Sigmoid colon (tissue), 4 donors: ENCODE measurements at regions not wholly inside any gene's neighbourhood (a gene's known extent, or its start where the extent isn't known, plus 50 kb on each side); places are given as distances from the start of the nearest gene placed in this dataset.

Experiments
- EP300 ChIP-seq, 4 donors: sonication (generic); formaldehyde crosslinking; IDR thresholded peaks; one replicate each; pipeline ENCODE4 v1.6.1; 2017; ENCODE audit warnings: antibody characterized with exemption in 4 of 4
- POLR2A ChIP-seq, 2 donors: fragments of 450-650 bp; IDR thresholded peaks; one replicate each; pipeline ENCODE4 v1.6.1; 2016; ENCODE audit warnings: antibody characterized with exemption in 2 of 2, mild to moderate bottlenecking in 2 of 2, moderate library complexity in 2 of 2
- TF ChIP-seq, protein P1 (sequence below), 4 experiments: fragments of 450-650 bp in 3 of 4; fragments of 200-600 bp in 1 of 4; IDR thresholded peaks; one replicate each; pipeline ENCODE4 v1.5.1; 2016 to 2019; ENCODE audit warnings: antibody characterized with exemption in 4 of 4, mild to moderate bottlenecking in 3 of 4, moderate library complexity in 2 of 4

DNA sequence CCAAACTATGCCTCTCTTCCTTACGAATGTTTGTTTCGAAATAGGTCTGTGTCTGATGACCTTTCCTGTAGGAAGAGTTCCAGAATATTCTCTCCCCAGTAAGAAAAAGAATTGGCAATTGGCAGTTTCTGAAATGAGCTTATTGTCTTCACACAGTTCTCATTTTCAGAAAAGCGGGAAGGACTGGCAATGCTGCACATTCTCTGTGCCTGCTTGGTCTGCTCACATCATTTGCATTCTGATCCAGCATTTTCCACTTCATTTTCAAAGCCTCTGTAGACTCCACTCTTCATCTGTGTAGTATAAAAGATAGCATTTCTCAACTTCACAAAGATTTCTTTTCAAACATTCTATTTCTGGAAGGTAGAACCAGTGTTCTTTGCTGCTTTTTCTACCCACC lies 120.6 kb upstream of the CCDC112 start:
- TF ChIP-seq, protein P1, sequence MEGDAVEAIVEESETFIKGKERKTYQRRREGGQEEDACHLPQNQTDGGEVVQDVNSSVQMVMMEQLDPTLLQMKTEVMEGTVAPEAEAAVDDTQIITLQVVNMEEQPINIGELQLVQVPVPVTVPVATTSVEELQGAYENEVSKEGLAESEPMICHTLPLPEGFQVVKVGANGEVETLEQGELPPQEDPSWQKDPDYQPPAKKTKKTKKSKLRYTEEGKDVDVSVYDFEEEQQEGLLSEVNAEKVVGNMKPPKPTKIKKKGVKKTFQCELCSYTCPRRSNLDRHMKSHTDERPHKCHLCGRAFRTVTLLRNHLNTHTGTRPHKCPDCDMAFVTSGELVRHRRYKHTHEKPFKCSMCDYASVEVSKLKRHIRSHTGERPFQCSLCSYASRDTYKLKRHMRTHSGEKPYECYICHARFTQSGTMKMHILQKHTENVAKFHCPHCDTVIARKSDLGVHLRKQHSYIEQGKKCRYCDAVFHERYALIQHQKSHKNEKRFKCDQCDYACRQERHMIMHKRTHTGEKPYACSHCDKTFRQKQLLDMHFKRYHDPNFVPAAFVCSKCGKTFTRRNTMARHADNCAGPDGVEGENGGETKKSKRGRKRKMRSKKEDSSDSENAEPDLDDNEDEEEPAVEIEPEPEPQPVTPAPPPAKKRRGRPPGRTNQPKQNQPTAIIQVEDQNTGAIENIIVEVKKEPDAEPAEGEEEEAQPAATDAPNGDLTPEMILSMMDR (IDR thresholded peaks at IDR 0.05), result no peak
- TF ChIP-seq POLR2A (IDR thresholded peaks at IDR 0.05) (no peak), EP300 (IDR thresholded peaks at IDR 0.05) (no peak)
